HG03442 (cell line): ENCODE measurements at regions not wholly inside any gene's neighbourhood (a gene's known extent, or its start where the extent isn't known, plus 50 kb on each side); places are given as distances from the start of the nearest gene placed in this dataset.

ENCODE experiments used
- ATAC-seq: cut with Tn5 transposase; IDR thresholded peaks from one replicate; pipeline ENCODE4 v1.9.1; 2021; ENCODE audit warnings: mild to moderate bottlenecking, moderate library complexity; ENCODE audit not compliant: unreplicated experiment

GRCh38 chr4:73001885-73002284 lies 67.6 kb downstream of the COX18 start:
- ATAC-seq: no peak

DNA sequence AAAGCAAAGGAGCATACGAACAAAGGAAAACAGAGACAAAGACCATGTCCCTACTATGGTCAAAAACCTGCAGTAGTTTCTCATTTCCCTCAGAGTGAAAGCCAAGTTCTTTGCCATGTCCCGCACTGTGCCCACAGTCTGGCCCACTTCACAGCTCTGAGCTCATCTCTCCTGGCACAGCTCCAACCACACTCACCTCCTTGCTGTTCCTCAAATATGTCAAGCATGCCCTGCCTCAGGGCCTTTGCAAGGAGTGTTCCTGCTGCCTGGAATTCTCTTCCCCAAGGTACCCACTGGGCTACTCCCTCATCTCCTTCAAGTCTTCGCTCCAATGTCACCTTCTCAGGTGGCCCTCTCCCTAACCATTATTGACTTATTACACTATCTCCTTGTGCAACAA lies 72.1 kb downstream of the COX18 start:
- ATAC-seq: no peak

GRCh38 chr4:72994670-72995069 lies 74.8 kb downstream of the COX18 start:
- no peak for ATAC-seq

DNA sequence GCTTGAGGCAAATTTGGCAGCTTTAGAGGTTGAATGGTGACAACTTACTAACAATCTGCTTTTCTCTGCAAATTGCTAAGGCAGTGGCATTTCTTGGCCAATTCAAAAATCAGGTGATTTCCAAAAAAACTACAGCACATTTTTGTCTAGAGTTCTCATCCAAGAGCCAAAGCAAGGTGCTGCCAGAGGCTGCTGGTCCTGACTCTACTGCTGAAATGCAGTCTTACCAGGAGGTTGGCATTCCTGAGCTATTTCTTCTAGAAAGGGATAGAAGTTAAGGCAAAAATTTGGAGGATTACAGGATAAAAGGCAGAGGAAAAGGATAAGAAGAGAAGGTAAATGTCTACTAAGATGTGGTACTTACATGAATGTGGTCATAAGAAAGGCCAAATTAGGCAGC lies 75.6 kb downstream of the COX18 start:
- ATAC-seq: no peak

DNA sequence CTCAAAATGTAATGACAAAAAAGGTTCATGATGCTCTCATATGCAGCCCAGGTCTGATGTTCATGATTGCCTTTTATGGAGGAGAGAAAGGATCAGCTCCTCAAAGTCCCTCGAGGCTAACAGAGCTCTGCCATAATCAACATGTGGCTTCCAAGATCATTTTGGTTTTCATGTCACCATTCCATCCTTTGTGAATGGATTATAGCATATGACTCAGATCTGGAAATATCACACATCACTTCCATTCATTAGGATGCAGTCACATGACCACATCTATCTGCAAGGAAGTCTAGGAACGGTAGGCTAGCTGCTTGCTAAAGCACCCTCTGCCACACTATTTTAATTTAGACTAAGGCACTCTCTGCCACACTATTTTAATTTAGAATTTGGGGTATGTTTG lies 77.6 kb downstream of the COX18 start:
- no peak for ATAC-seq

GRCh38 chr4:72987741-72988729 lies 81.5 kb downstream of the COX18 start:
- no peak for ATAC-seq

GRCh38 chr4:72984351-72984750 lies 85.2 kb downstream of the COX18 start:
- no peak for ATAC-seq

GRCh38 chr4:72983709-72984108 lies 85.8 kb downstream of the COX18 start:
- ATAC-seq: no peak

DNA sequence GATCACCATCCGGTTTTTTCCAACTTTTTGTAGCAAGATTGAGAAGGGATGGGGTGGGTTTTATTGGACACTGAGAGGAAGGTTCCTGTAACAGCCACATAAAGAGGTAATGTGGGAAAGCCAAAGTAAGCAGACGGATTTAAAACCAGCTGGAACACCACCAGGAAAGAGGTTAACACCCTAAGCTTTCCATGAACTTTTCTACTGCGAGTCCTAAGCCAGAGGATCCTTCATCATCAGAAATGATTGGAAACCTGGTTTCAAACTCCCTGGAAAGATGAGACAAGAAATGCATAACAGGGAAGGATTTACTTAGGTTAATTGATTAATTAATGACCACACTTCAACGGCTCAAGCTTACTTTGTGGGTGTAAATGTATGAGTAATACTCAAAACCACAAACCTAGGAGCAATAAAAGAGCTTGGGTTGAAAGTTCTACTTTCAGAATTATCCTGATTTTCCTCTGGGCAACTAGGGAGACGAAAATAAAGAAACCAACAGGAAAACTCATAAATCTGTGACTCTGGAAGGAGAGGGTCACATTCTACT lies 91.5 kb downstream of the COX18 start:
- no peak for ATAC-seq

GRCh38 chr4:72975488-72975784 lies 94.1 kb downstream of the COX18 start:
- ATAC-seq: no peak

DNA sequence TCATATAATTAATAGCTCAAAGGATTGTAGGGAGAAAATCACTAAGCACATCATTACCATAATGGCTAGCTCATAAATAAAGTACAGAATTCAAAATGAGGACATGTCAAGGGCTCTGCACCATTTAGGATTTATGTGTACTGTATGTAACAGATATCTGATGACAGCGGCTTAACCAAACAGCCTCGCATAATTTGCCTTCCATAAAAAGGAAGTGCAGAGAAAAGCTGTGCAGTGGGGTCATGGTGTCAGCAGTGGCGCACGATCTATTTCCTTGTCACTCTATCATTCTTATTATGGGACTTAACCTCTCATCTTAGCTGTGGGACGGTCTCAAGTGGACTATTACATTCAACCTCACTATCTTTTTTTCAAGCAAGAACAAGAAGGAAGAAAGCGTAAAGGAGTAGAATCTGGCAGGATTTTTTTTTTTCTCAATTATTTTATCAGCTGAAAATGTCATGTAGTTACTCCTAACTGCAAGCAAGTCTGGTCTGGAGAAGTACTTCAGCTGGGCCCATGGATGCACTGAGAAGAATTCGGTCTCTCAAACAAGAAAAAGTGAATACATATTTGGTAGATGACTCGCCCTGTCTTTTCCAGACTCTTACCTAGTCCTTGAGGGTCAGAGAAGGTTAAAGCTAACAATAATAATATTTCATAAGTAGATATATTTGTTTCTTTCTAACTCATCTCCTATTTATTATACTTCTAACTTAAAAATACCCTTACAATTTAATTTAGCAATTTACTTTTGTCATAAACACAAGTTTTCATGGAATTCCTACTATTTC lies 94.6 kb downstream of the COX18 start:
- ATAC-seq: no peak

DNA sequence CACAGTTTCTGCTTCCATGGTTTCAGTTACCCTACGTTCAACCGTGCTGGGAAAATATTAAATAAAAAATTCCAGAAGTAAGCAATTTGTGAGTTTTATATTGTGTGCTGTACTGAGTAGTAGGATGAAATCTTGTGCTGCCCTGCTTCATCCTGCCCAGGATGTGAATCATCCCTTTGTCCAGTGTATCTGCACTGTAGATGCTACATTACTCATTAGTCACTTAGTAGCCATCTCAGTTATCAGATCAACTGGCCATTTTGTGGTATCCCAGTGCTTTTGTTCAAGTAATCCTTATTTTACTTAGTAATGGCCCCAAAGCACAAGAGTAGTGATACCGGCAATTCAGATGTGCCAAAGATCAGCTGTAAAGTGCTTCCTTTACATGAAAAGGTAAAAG lies 97.9 kb downstream of the COX18 start:
- ATAC-seq: no peak

DNA sequence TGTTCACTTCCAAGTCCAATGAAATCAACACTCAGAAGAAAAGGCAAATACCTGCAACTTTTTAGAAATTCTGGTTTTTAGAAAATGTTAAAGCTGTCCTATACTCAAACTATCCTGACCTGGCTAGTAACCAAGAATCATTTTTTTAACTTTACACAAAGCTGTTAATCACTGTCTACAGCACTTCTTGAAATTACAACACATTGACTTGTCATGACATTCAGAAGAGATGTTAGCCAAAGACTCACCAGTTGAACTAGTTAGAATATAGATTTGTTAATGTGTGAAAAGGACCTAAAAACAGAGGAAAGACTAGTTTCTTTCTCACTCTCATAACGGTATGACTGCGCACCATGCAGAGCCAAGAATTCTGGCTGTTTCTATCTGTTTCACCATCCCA lies 98.8 kb downstream of the COX18 start:
- no peak for ATAC-seq

- ATAC-seq: no peak
These were observed 99.5 kb downstream of the COX18 start for GRCh38 chr4:72969976-72970375.

GRCh38 chr4:72966652-72967051 lies 102.9 kb downstream of the COX18 start:
- no peak for ATAC-seq

- ATAC-seq: no peak
These were observed 110.1 kb downstream of the COX18 start for GRCh38 chr4:72959411-72959810.

GRCh38 chr4:72954811-72955210 lies 114.7 kb downstream of the COX18 start:
- ATAC-seq: no peak

GRCh38 chr4:72953571-72953970 lies 115.9 kb downstream of the COX18 start:
- ATAC-seq: no peak

GRCh38 chr4:72951628-72952027 lies 117.9 kb downstream of the COX18 start:
- ATAC-seq: no peak

GRCh38 chr4:72951147-72951546 lies 118.4 kb downstream of the COX18 start:
- no peak for ATAC-seq

DNA sequence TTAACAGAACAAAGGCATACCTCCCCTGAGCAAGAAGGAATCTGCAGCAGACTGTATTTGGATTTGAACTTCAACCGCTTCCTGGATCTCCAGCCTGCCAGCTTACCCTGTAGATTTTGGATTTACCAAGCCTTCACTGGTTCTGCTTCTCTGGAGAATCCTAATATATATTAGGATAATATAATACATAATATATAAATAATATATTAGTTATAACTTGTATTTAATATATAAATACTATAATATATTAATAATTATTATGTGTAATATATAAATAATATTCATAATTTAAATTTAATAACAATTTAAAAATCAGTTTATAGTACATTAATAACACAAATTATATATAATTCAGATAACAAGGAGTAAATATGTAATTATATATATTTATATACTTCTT lies 121.4 kb downstream of the COX18 start:
- no peak for ATAC-seq
